GM19025 (cell line): ENCODE measurements at regions not wholly inside any gene's neighbourhood (a gene's known extent, or its start where the extent isn't known, plus 50 kb on each side); places are given as distances from the start of the nearest gene placed in this dataset.

Experiments
- ATAC-seq: cut with Tn5 transposase; IDR thresholded peaks from one replicate; pipeline ENCODE4 v1.9.1; 2021; ENCODE audit warnings: mild to moderate bottlenecking, low read depth, moderate library complexity; ENCODE audit not compliant: unreplicated experiment

DNA sequence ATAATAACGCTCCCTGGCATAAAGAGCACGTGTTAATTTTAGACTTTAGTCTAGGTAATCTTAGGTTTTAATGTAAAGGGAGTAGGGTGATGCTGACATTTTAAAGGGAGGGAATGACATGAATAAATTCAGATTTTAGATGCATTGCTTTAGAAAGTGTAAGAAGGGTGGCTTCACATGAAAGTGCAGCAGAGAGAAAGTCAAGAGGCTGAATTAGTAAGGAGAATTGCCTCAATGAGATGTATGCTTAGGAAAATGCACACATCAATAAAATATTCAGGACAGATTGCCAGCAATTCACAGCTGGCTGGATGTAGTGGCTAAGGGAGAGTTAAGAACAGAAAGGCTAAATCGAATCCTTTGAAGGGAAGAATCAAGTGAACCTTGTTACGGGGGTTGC is 165.5 kb upstream of the CDH19 start:
- ATAC-seq, result no peak

DNA sequence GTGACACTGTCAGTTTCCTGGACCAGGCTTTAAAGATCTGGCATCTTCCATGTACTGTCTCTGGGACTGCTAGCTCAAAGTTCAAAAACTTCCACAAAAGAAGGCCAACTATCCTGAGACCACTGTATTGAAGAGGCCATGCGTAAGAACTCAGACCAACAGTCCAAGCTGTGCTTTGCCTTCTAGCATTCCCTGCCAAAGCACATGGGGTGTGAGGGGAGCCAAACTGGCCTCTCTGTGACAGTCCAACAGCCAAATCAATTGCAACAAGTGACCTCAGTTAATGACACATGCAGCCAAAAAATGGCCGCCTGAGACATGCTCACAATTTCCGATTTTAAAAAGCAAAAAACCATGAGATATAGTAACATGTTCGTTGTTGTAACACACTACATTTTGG is 160.3 kb upstream of the CDH19 start:
- no peak for ATAC-seq

DNA sequence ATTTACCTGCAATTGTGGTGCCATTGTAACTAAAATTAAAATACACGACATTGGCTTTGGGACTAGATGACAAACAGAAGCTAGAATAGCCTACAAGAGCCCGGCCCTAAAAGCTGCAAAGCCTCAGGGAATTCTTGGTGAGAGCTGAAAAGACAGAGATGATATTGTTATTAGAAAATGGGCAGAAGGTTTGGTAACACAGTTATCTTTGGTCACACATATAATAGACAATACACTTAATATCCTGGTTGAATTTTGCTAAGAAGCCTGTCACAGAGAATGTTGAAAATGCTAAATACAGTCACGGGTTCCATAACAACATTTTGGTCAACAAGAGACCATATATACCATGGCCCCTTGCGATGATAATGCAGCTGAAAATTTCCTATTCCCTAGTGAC is 157.3 kb upstream of the CDH19 start:
- no peak for ATAC-seq

DNA sequence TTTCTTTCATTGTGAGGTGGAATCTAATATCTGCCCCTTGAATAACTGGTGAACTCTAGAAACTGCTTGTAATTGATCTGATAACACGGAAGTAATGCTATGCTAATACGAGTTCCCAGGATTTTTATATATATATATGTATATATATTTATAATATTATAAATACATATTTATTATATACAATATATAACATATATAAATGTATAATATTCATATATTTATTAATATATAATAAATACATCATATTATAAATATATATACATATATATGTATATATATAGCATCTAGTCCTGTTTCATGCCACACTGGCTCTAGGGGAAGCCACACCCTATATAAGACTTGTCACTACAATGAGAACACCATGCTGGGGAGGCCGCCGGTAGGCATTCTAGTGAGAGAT is 156.7 kb upstream of the CDH19 start:
- no peak for ATAC-seq

DNA sequence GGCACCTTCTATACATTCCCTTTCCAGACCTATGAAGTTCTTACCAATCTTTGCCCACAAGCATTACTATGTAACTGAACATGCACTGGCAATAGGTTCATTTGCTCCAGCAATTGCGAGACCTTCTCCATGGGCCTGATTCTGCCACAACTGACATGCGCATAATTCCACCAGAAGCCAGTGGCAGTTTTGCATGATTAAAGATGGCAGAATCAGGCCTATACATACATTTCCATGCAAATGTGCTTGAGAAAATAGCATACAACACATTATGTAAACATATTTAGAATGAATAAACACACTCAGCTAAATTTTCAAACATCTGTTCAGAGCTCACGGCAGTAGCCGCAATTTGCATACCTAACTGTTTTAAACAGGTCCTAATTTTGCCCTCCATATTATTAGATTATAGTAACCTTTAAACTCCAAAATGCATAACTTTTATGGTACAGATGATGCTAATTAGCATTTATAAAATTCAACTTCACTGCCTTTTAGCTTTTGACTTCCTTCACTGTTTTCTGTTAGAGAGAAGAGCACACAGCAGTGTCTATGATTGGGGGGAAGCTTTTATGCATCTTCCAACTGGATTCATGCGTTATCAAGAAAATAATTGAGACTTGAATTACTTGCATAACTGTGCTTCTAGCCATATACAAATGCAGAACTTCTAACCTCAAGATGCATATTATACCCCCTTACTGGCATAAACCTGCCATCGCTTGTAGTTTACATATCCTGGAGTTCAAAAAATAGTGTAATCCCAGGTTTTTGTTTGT is 155.3 kb upstream of the CDH19 start:
- no peak for ATAC-seq

DNA sequence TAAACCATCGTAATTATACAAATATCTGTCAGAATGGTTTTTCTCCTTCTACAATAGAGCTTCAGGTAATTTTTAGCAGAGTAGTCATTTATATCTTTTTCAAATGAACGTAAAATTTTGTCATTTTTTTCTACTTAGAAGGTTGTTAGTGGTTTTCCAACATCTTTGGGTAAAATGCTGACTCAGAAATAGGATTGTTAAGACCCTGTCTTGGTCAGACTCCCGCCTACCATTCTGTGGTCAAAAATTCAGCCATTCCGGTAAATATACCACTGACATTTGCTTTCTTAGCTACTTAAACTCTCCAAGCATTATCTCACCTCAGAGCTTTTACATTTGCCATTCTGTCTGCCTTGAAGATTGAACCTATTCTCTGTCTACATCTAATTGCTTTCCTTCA is 154.1 kb upstream of the CDH19 start:
- ATAC-seq, result no peak

DNA sequence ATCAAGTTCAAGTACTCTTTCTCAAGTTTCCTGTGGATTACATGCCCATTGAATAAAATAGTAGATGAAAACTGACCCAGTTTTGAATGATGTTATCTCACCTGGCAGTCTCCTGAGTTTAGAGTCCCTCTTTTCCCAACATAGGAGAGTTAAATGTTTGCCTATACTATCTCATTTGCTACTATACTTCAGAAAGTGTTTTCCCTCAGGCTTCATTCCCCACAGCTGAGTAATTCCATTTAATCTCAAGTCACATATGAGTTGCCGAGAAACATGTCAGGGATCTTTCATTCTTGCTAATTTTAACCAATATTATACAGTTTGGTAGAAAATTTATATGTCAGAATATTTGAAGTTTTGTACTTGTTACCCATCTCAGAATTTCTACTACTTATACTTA is 150.4 kb upstream of the CDH19 start:
- ATAC-seq, result no peak

DNA sequence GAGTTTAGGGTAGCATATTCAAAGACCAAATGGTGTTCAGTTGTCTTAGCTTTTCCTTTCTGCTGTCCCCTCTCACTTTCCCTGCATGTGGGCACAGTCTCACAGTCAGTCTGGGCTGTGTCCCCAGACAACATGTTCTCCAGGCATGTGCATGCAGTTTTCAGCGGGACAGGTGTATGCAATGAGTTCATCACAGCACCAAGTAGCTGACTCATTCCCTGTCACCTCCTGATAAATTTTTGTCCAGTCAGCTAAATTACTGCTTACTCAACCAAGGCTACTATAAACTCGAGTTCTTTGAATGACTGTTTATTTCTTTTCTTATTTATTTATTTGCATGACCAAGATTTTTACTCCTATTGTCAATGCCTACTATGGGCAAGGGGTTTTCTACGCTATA is 148.8 kb upstream of the CDH19 start:
- ATAC-seq, result no peak

DNA sequence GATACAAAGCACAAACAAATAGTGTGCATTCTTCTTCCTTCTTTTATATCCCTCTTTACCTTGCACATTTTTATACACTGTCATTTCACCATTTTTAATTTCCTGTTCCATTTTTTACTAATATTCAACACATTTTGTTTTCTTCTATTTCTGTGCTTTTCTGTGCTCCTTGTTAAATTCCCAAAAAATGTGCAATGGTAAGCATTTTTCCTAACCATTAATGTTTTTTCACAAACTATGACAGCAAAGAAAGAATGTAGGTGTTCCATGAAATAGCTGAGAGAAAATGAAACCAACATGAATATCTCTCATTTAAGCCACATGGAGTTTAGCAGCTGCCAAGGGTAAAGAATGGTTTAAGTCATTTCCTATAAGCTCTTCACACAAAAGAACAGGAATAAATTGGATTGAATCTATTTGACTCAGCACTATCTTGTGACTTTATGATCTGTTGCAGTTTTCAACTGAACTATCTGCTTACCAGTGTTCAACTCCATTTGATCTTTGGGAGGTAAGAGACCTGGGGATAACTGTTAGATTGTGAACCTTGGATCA is 145.7 kb upstream of the CDH19 start:
- no peak for ATAC-seq

DNA sequence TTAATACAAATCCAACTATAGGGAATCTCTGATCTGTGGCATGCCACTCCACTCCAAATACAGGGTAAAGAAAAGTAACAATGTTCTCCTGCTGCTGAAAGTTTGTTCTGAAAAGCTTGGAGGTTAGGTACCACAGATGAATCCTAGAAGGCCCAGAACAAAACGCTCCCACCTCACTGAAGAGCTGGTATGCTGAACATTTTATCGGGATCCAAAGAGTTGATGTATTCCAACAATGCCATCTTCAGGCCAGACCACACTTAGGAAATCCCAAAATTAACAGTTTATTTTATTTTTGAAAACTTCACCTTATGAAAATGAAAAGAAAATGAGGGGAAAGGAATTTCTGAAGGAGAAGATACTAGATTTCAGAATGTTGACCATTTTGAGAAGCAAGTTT is 145.1 kb upstream of the CDH19 start:
- ATAC-seq, result no peak

DNA sequence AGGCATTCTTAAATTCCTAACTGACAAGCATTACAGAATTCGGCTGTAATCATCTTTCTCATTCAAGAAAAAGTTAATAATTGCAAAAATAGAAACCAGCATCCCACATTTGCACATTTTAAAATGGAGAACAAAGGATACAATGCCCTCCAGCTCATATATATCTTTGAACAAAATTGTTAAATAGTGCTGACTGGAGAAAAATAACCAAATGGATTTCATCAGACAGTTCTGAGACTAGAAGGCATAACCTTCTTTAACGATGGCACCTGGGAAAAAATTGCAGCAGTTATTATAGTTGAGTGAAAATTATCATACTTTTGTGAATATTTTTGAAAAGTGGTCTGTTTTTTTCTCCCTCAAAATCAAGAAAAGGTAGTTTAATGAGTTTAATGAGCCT is 138.9 kb upstream of the CDH19 start:
- ATAC-seq, result no peak

DNA sequence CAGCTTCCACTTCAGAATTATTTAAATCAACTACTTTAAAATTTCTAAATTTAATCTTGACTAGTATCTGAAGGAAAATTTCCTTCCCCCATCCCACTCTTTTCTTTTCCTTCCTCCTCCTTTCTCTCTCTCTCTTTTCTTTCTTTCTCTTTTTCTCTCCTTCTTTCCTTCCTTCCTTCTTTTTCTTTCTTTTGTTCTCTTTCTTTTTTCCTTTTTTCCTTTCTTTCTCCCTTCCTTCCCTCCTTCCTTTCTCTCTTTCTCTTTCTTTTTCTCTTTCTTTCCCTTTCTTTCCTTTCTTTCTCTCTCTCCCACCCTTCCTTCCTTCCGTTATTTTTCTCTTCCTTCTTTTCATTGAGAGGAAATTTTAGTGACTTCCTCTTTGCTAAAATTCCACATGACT is 132.0 kb upstream of the CDH19 start:
- ATAC-seq, result no peak

DNA sequence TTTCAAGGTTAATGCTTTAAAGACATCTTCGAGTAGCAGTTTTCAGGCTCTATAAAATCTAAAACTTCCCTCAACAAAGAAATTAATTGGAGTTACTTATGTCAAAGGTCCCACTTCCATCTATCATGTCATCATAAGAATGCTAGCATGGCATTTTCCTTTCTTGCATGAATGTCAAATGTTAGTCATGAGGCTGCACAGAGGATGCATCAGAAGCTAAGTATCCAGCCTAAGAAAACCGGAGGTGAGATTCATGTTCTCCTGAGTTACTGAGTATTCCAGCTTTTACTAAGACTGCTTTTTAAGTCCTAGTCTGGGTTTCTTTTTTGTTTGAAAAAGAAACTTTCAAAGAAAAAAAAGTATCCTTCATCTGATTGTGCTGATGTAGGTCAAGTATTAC is 130.6 kb upstream of the CDH19 start:
- ATAC-seq, result no peak

DNA sequence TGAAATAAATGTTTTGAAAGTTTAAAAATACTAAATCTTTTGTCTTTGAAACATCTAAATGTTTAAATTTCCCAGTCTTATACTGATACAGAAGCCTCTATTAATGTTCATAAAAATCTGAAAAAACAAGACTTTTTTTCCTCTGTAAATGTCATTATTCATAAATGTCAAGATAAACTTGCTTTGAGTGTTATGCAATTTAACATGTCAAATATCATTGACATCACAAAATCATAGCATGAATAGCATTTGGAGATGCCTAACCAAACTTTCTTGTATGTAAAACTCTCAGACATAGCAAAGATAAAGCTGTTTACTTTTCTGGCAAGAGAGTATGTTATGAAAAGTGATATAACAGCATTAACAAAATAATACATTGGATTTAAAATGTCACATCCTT is 128.0 kb upstream of the CDH19 start:
- no peak for ATAC-seq

DNA sequence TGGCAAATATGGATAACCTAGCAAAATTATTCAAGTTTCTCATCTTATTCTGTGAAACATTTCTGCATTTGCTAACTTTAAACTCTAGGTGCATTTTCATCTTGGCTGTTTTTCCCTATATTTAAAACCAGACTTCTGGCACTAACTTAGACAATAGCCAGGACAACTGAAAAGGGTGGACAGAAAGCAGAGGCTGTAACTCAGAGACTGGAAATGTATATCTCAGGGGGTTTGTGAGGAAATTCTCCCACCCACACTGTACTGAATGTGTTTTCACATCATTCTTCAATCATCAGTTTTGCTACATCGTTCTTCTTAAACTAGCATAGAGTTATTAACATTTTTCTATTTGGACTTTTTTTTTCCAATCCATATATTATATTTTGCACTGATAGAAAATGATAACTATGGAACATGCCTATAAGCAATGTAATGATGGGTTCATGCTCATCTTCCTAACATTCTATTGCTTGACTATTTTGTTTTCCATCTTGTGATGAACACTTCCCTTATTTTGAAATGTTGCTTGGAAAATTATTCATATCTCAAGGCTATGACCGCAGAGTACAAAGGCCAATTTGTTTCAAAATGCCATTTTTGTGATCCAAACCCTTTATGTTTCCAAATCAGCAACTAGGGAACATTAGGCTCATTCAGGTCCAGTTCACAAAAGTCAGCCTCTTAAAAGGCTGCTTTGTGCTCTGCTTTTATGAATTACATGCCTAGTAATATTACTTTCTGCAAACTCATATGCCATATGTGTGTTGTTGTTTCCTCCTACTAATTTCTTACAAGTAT is 125.8 kb upstream of the CDH19 start:
- no peak for ATAC-seq

DNA sequence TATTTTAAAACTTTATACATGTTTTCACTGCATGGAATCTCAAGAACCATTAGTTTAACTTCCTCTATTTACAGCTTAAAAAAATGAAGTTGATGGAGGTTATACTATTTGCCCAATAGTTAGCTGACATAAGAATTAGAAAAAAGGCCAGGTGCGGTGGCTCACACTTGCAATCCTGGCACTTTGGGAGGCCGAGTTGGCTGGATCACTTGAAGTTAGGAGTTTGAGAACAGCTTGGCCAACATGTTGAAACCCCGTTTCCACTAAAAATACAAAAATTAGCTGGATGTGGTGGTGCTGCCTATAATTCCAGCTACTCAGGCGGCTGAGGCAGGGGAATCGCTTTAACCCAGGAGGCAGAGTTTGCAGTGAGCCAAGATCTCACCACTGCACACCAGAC is 125.1 kb upstream of the CDH19 start:
- no peak for ATAC-seq

DNA sequence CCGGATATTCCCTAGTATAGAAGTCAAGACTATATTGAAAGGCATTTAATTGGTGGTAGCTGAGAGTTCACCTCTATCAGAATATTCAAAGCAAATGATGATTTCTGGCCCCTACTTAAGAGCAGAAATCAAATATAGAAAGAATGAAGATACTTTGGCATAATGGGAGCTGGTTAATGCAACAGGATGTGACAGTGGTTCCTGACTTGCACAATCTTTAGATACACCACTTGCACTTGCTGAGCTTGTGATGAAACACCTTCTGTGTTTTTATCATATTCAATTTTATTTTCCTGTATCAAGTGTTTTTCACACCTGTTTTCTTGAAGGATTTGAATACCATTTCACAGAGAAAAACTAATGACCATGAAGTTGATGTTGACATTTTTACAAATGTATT is 124.1 kb upstream of the CDH19 start:
- no peak for ATAC-seq

DNA sequence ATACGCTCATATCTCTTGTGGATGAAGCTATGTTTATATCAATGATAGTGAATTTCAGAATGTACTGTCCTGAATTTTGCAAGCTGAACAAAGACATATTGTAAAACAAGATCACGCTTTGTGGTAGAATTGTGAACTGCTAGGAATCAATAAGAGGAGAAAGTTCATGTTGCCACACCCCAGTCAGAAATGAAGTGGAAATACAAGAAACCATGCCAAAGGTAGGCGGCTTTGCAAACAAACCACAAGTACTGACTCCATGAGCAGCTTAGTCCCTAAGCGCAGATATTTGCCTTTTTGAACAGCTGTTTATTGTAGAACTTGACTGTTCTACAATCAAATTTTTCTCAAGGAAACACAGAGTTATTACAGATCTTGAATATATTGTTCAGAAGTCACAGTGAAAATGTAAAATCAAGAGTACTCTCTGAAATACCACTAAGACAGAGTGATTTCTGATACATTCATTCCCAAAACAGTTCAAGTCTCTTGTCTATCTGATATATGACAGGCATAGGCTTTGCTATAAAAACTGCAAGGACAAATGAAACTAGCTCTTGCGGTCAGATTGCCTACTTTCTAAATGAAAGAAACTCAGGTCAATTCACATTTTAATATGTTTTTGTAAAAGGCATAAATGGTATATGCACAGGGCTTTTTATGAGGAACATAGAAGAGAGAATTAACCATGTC is 120.9 kb upstream of the CDH19 start:
- no peak for ATAC-seq

DNA sequence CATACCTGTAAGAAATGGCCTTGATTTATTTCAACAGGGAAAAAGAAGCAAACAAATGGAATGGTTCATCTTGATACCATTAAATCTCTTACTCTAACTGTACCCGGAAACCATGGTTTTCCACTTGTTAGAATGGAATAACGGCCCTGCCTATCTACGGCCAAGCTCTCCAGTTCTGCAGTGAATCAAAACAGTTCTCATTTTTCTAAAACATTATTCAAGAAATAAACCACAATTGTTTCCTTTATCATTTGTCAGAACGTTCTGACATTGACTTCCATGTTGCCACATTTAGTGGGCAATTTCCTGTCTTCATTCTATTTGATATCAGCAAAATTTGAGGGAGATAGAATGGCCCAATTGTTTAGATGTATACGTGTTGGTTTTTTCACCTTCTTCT is 118.8 kb upstream of the CDH19 start:
- no peak for ATAC-seq

DNA sequence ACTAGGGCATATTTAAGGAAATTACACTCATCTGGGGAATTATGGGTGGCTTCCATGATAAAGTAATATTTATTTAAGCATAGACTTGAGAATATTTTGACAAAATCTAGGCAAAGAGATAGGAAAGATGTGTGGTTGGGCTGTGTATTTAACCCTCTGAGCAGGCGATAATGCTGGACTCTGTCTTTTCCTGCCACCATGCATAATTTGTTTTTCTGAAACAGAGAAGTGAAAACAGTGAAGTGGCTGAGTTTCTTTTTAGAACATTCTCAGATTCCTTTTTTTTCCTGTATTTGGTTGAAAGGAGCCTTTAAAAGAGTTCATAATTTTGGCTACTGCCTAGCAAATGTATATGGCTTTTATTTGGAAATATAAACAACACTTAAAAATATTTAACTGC is 104.8 kb upstream of the CDH19 start:
- ATAC-seq, result no peak

DNA sequence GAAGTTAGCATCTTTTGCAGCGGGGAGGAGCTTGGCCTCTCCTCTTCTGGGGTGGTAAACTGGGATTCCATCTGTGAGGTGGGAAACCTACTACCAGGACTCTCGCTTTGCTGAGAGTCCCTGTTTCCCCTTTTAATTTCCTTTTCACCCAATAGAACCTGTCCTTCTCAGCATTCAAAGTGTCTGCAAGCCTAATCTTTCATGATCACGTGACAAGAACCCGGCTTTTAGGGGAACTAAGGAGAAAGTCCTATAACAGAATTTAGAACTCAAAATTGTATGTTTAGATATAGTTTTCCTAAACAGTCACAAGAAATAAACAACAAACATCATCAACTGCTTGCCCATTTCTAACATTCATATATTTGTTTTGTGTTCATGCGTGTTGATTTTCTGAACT is 103.6 kb upstream of the CDH19 start:
- ATAC-seq, result no peak
